Transverse colon (tissue), 4 donors: ENCODE measurements at regions not wholly inside any gene's neighbourhood (a gene's known extent, or its start where the extent isn't known, plus 50 kb on each side); places are given as distances from the start of the nearest gene placed in this dataset.

ENCODE experiments used
- CTCF ChIP-seq, 5 experiments: fragments of 200-600 bp in 3 of 5; fragments of 450-650 bp in 2 of 5; sonication (generic) in 3 of 5; IDR thresholded peaks; 1 replicate in 2 of 5; 2 replicates in 3 of 5; pipeline ENCODE4 v1.5.1; 2016 to 2017; ENCODE audit warnings: antibody characterized with exemption in 5 of 5, inconsistent platforms in 3 of 5, mild to moderate bottlenecking in 2 of 5, moderate library complexity in 1 of 5
- EP300 ChIP-seq: sonication (generic); formaldehyde crosslinking; IDR thresholded peaks from one replicate; pipeline ENCODE4 v1.6.1; 2017; ENCODE audit warnings: antibody characterized with exemption, low read depth
- POLR2A ChIP-seq: fragments of 450-650 bp; IDR thresholded peaks from one replicate; pipeline ENCODE4 v1.6.1; 2016; ENCODE audit warnings: antibody characterized with exemption, mild to moderate bottlenecking, moderate library complexity
- POLR2AphosphoS5 ChIP-seq, 3 donors: sonication (generic); formaldehyde crosslinking; IDR thresholded peaks; one replicate each; pipeline ENCODE4 v1.6.1; 2016; ENCODE audit warnings: antibody characterized with exemption in 3 of 3

- TF ChIP-seq POLR2AphosphoS5 (IDR thresholded peaks at IDR 0.05) (no peak), CTCF (IDR thresholded peaks at IDR 0.05) (no peak), POLR2A (no peak), EP300 (no peak)
These were observed 905.5 kb downstream of the UQCRFS1 start for GRCh38 chr19:28307487-28307886.
